HCT116 (cell line): ENCODE measurements at regions not wholly inside any gene's neighbourhood (a gene's known extent, or its start where the extent isn't known, plus 50 kb on each side); places are given as distances from the start of the nearest gene placed in this dataset.

Source experiments
- EGR1 ChIP-seq: IDR thresholded peaks from 2 replicates; pipeline ENCODE4 v1.6.1; 2012; ENCODE audit warnings: low read depth
- POLR2AphosphoS5 ChIP-seq: IDR thresholded peaks from 2 replicates; pipeline ENCODE4 v1.6.1; 2011; ENCODE audit warnings: mild to moderate bottlenecking, low read depth, low read length, moderate library complexity
- TF ChIP-seq, protein P1 (sequence below), 3 experiments: fragments of 200-600 bp in 1 of 3; sonication (generic) in 1 of 3; IDR thresholded peaks in 2 of 3; conservative IDR thresholded peaks in 1 of 3; 2 replicates each; pipeline ENCODE4 v1.5.1; 2012 to 2017; ENCODE audit warnings: low read depth in 2 of 3, low read length in 2 of 3, antibody characterized with exemption in 1 of 3, borderline replicate concordance in 1 of 3, control low read depth in 1 of 3, mild to moderate bottlenecking in 1 of 3, mixed read lengths in 1 of 3, mixed run types in 1 of 3, moderate library complexity in 1 of 3; ENCODE audit not compliant: insufficient read depth in 1 of 3

DNA sequence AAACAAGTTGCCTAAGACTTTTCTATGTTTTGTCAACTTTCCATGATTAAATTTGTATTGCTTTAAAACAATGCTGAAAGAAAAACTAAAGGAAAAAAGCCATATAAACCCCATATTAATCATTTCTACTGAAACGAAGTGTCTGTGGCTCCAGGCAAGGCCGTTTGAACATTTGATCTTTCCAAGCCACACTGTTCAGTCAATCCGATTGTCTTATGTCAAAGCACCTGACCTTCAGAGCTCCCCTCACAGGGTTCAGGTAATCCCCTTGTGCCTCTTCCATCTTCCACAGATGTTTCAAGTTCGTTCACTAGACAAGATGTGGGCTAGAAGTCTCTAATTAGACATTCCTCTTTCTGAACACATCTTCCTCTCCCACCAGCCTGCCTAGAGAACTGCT lies 177.1 kb upstream of the NUDT10 start:
- TF ChIP-seq, protein P1, sequence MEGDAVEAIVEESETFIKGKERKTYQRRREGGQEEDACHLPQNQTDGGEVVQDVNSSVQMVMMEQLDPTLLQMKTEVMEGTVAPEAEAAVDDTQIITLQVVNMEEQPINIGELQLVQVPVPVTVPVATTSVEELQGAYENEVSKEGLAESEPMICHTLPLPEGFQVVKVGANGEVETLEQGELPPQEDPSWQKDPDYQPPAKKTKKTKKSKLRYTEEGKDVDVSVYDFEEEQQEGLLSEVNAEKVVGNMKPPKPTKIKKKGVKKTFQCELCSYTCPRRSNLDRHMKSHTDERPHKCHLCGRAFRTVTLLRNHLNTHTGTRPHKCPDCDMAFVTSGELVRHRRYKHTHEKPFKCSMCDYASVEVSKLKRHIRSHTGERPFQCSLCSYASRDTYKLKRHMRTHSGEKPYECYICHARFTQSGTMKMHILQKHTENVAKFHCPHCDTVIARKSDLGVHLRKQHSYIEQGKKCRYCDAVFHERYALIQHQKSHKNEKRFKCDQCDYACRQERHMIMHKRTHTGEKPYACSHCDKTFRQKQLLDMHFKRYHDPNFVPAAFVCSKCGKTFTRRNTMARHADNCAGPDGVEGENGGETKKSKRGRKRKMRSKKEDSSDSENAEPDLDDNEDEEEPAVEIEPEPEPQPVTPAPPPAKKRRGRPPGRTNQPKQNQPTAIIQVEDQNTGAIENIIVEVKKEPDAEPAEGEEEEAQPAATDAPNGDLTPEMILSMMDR (IDR thresholded peaks at IDR 0.05 in 2 of 3, conservative IDR thresholded peaks at IDR 0.05 in 1 of 3; ENCODE audit: borderline replicate concordance in 1 of 3, insufficient read depth in 1 of 3, low read depth in 2 of 3, low read length in 2 of 3), result no peak
- no peak for TF ChIP-seq EGR1
- TF ChIP-seq POLR2AphosphoS5, result no peak
